PFSK-1 (cell line): ENCODE measurements at regions not wholly inside any gene's neighbourhood (a gene's known extent, or its start where the extent isn't known, plus 50 kb on each side); places are given as distances from the start of the nearest gene placed in this dataset.

Experiments
- FOXP2 ChIP-seq: optimal IDR thresholded peaks from 2 replicates; pipeline ENCODE3; 2011; ENCODE audit warnings: borderline replicate concordance, control low read depth, inconsistent platforms; ENCODE audit not compliant: insufficient read depth; ENCODE audit errors: extremely low read length, extremely low read depth
- POLR2AphosphoS5 ChIP-seq: IDR thresholded peaks from 2 replicates; pipeline ENCODE4 v1.6.1; 2012; ENCODE audit warnings: low read depth, mild to moderate bottlenecking, control low read depth, low read length, moderate library complexity
- REST ChIP-seq, 2 experiments: IDR thresholded peaks; 2 replicates each; pipeline versions ENCODE4 v1.6.1 to v1.8.0; 2011 to 2012; ENCODE audit warnings: low read depth in 2 of 2, low read length in 2 of 2, control low read depth in 1 of 2, inconsistent platforms in 1 of 2, mild to moderate bottlenecking in 1 of 2, moderate library complexity in 1 of 2; ENCODE audit not compliant: insufficient read depth in 1 of 2
- SIN3A ChIP-seq: IDR thresholded peaks from 2 replicates; pipeline ENCODE4 v1.6.1; 2012; ENCODE audit warnings: mild to moderate bottlenecking, low read length, moderate library complexity, borderline replicate concordance; ENCODE audit not compliant: insufficient read depth
- TAF1 ChIP-seq: IDR thresholded peaks from 2 replicates; pipeline ENCODE4 v1.6.1; 2012; ENCODE audit warnings: low read length, control low read depth, borderline replicate concordance; ENCODE audit not compliant: insufficient read depth

DNA sequence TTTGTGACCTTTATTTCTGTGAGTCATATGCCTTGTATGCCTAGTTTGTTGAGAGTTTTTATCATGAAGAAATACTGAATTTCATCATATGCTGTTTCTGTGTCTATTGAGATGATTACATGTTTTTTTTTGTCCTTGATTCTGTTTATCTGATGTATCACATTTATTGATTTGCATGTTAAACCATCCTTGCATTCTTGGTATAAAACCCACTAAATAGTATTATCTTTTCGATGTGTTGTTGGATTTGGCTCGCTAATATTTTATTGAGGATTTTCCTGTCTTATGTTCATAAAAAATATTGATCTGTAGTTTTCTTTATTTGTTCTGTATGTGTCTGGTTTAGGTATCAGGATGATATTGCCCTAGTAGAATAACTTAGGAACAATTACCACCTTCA lies 164.7 kb upstream of the CHRM3 start:
- TF ChIP-seq POLR2AphosphoS5 = no peak
- no peak for TF ChIP-seq FOXP2
- no peak for TF ChIP-seq REST (IDR thresholded peaks at IDR 0.05; ENCODE audit: insufficient read depth in 1 of 2, low read depth in 2 of 2, low read length in 2 of 2)
- no peak for TF ChIP-seq TAF1
- TF ChIP-seq SIN3A = no peak

DNA sequence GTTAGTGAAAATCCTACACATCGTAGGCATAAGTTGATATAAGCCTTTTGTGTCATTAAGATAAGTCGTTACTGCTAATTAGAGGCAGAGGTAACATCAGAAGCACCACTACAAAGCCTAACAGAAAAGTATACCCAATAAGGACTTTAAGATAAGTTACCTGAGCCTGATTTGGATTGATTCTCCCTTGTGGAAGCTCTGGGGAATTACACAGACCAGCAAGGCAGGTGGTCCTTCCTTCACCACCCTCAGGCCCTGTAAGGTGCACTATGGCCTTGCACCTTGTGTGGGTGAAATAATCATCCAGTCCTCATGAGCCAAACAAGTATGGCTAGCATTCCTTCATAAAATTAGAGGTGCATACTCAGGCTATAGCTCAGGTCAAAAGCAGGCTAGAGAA lies 166.7 kb upstream of the CHRM3 start:
- TF ChIP-seq POLR2AphosphoS5 (no peak), SIN3A (no peak), TAF1 (no peak), REST (IDR thresholded peaks at IDR 0.05; ENCODE audit: insufficient read depth in 1 of 2, low read depth in 2 of 2, low read length in 2 of 2) (no peak), FOXP2 (no peak)

DNA sequence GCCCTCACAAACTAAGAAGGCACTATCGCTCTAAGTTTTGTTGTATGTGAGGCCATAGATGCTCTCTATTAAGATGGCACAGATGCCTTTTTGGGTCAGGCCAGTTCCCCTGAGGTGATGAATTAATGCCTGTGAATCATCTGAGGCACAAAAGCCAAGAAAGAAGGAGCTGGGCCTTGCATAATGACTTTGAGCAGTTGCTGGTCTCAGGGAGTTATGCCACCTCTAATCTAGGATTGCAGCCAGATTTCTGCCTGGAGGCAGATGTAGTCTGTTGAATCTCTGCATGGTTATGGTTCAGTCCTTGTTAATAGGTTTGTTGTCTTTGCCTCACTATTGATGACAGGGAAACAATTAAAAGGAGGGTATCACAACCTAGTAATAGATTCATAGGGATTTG lies 168.1 kb upstream of the CHRM3 start:
- TF ChIP-seq SIN3A (no peak), REST (IDR thresholded peaks at IDR 0.05; ENCODE audit: insufficient read depth in 1 of 2, low read depth in 2 of 2, low read length in 2 of 2) (no peak), TAF1 (no peak), FOXP2 (no peak), POLR2AphosphoS5 (no peak)

DNA sequence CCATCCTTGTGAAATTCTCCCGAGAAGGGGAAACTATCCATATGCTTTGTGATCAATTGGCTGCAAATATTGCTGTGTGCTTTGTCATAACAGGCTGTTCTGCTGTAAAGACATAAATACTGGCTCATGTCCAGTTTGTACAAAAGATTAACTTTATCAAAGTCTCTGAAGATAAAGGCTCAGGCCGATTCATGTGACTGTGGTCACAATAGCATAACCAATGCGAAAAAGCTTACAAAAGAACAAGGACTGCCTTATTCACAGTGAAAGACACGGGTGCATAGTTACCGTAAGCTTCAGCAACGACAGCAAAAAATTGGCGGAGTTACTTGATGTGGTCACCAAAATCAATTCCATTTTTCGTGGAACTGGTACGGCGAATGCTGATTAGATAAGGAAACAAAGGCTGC lies 173.6 kb upstream of the CHRM3 start:
- TF ChIP-seq REST (IDR thresholded peaks at IDR 0.05; ENCODE audit: insufficient read depth in 1 of 2, low read depth in 2 of 2, low read length in 2 of 2) (no peak), TAF1 (no peak), FOXP2 (no peak), POLR2AphosphoS5 (no peak), SIN3A (no peak)

GRCh38 chr1:239209591-239209990 lies 176.8 kb upstream of the CHRM3 start:
- TF ChIP-seq REST (IDR thresholded peaks at IDR 0.05; ENCODE audit: insufficient read depth in 1 of 2, low read depth in 2 of 2, low read length in 2 of 2) = no peak
- no peak for TF ChIP-seq TAF1
- no peak for TF ChIP-seq SIN3A
- no peak for TF ChIP-seq POLR2AphosphoS5
- no peak for TF ChIP-seq FOXP2
